ENCODE measurements at regions not wholly inside any gene's neighbourhood (a gene's known extent, or its start where the extent isn't known, plus 50 kb on each side); places are given as distances from the start of the nearest gene placed in this dataset.

DNA sequence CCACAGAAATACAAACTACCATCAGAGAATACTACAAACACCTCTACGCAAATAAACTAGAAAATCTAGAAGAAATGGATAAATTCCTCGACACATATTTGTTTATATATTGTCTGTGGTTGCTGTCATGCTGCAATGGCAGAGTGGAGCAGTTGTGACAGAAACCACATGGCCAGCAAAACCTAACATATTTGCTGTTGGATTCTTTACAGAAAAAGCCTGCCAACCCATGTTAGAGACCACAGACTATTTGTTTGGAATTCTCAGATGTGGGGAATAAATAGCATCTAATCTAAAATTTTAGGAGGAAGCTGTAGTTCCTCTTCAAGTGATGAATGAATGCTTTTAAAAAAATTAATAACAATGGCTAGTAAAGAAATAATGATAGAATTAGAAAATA, 341.6 kb upstream of the AZI2 start:
- TF ChIP-seq TAF1 (IDR thresholded peaks at IDR 0.05; ENCODE audit: low read depth) (no peak), CREB1 (IDR thresholded peaks at IDR 0.05; ENCODE audit: low read depth) (no peak)
